WTC11 (cell line): ENCODE measurements at regions not wholly inside any gene's neighbourhood (a gene's known extent, or its start where the extent isn't known, plus 50 kb on each side); places are given as distances from the start of the nearest gene placed in this dataset.
A peak's percentile ranks its signal among the peaks of the same experiment; 100 is the strongest.

ENCODE experiments used
- ATAC-seq: fragments of 200-7000 bp; cut with Tn5 transposase; 2 replicates; pipeline ENCODE4 v1.10.0; 2021; ENCODE audit warnings: mild to moderate bottlenecking, moderate library complexity
- CTCF ChIA-PET: fragments of 300-600 bp; sonication (Branson Sonifier 250); formaldehyde crosslinking; loops from one replicate; lab custom pipeline; 2021; ENCODE audit warnings: antibody characterized with exemption; lab: Charles Lee
- POLR2A ChIA-PET: fragments of 350-600 bp; sonication (Branson Sonifier 250); formaldehyde crosslinking; loops from one replicate; lab custom pipeline; 2021; ENCODE audit warnings: antibody characterized with exemption; lab: Charles Lee
- DNase-seq: peaks from one replicate; pipeline ENCODE4 v3.0.0; 2021; ENCODE audit warnings: low spot score
- H3K27ac Mint-ChIP-seq: 2 replicates; pipeline ENCODE4 v1.8.0; 2021; ENCODE audit warnings: mixed read lengths
- H3K27me3 Mint-ChIP-seq: 2 replicates; pipeline ENCODE4 v1.8.0; 2021; ENCODE audit warnings: low read depth, mild to moderate bottlenecking, moderate library complexity, mixed read lengths
- H3K36me3 Mint-ChIP-seq: 2 replicates; pipeline ENCODE4 v1.8.0; 2021; ENCODE audit warnings: mixed read lengths
- H3K4me1 Mint-ChIP-seq: 2 replicates; pipeline ENCODE4 v1.8.0; 2022; ENCODE audit warnings: mixed read lengths
- H3K4me3 Mint-ChIP-seq: 2 replicates; pipeline ENCODE4 v1.8.0; 2021; ENCODE audit warnings: mild to moderate bottlenecking, moderate library complexity, mixed read lengths
- H3K9me3 Mint-ChIP-seq: 2 replicates; pipeline ENCODE4 v1.8.0; 2021; ENCODE audit warnings: mixed read lengths
- ARID4B ChIP-seq: sonication (generic); formaldehyde crosslinking; IDR thresholded peaks from 2 replicates; pipeline ENCODE4 v1.8.0; 2023; ENCODE audit warnings: missing genetic modification reagents, mild to moderate bottlenecking, borderline replicate concordance
- CTCF ChIP-seq: fragments of 200-600 bp; IDR thresholded peaks from 2 replicates; pipeline ENCODE4 v1.8.0; 2022; ENCODE audit warnings: antibody characterized with exemption
- PRRX2 ChIP-seq: fragments of 250-450 bp; sonication (Bioruptor Pico); IDR thresholded peaks from 2 replicates; pipeline ENCODE4 v1.8.0; 2021; ENCODE audit warnings: mild to moderate bottlenecking
- RELA ChIP-seq: sonication (generic); formaldehyde crosslinking; IDR thresholded peaks from 2 replicates; pipeline ENCODE4 v1.8.1; 2022; ENCODE audit warnings: missing genetic modification reagents, mild to moderate bottlenecking, borderline replicate concordance
- SMAD3 ChIP-seq: sonication (generic); formaldehyde crosslinking; IDR thresholded peaks from 2 replicates; pipeline ENCODE4 v1.8.0; 2022; ENCODE audit warnings: missing genetic modification reagents, mild to moderate bottlenecking, borderline replicate concordance
- SP1 ChIP-seq: sonication (generic); formaldehyde crosslinking; conservative IDR thresholded peaks from 2 replicates; pipeline ENCODE4 v1.8.1; 2022; ENCODE audit warnings: missing genetic modification reagents
- ZNF232 ChIP-seq: sonication (generic); formaldehyde crosslinking; IDR thresholded peaks from 2 replicates; pipeline ENCODE4 v1.8.0; 2022; ENCODE audit warnings: mild to moderate bottlenecking, missing genetic modification reagents
- TF ChIP-seq, protein P1 (sequence below): sonication (generic); formaldehyde crosslinking; IDR thresholded peaks from 2 replicates; pipeline ENCODE4 v1.8.0; 2023; ENCODE audit warnings: missing genetic modification reagents
- TF ChIP-seq, protein P2 (sequence below): sonication (generic); formaldehyde crosslinking; IDR thresholded peaks from 2 replicates; pipeline ENCODE4 v1.8.1; 2023; ENCODE audit warnings: mild to moderate bottlenecking, moderate library complexity, missing genetic modification reagents
- TF ChIP-seq, protein P3 (sequence below): sonication (generic); formaldehyde crosslinking; IDR thresholded peaks from 2 replicates; pipeline ENCODE4 v1.8.1; 2022; ENCODE audit warnings: mild to moderate bottlenecking, missing genetic modification reagents, moderate library complexity, borderline replicate concordance
- TF ChIP-seq, protein P4 (sequence below): fragments of 250-450 bp; sonication (Bioruptor Pico); IDR thresholded peaks from 2 replicates; pipeline ENCODE4 v1.9.0; 2021; ENCODE audit warnings: mild to moderate bottlenecking, borderline replicate concordance

DNA sequence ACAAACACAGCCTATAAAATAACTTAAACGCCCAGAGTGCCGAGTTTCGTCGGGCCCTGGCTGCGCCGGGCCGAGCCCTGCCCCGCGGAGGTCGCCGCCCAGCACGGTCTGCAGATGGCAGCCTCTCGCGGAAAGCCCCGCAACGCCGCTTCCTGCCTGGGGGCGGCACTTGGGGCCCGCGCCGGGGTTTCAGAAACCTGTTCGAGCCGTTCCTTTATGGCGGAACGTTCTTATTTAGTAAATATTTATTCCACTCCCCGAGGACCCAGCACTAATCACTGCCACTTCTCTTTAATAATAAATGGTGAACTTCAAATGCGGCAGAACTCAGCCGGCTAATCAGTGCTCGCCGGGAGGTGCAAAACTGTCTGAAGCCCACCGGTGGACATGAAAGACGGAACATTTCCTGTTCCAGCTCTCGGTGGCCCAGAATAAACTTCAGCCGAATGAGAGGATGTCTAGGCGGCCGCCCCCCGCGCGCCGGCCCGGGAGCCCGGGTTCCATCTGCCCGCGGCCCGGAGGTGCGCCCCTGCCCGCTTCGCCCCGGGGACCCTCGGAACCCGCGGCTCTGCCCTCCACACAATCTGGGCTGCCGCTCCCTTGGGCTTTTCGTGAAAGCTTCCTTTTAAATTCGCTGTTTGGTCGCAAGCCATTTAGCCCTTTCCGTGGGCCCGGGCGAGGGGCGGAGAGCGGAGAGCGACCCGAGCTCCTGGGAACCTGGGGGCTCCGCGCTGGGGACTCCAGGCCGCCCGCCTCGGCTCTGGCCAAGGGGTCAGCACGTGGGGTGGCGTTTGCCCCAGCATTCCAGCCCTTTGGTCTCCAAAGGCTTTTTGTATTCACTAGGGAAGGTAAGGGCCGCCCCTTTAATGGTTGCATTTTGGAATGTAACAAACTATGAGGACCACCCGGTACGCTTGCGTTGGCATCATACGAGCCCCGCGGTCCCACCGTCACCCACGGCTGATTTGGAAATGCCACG is 110.8 kb upstream of the ATP11B start (continued):
- TF ChIP-seq, protein P1, sequence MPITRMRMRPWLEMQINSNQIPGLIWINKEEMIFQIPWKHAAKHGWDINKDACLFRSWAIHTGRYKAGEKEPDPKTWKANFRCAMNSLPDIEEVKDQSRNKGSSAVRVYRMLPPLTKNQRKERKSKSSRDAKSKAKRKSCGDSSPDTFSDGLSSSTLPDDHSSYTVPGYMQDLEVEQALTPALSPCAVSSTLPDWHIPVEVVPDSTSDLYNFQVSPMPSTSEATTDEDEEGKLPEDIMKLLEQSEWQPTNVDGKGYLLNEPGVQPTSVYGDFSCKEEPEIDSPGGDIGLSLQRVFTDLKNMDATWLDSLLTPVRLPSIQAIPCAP = no peak
- TF ChIP-seq SMAD3 (CRISPR knock-in tag) = no peak
- TF ChIP-seq, protein P2, sequence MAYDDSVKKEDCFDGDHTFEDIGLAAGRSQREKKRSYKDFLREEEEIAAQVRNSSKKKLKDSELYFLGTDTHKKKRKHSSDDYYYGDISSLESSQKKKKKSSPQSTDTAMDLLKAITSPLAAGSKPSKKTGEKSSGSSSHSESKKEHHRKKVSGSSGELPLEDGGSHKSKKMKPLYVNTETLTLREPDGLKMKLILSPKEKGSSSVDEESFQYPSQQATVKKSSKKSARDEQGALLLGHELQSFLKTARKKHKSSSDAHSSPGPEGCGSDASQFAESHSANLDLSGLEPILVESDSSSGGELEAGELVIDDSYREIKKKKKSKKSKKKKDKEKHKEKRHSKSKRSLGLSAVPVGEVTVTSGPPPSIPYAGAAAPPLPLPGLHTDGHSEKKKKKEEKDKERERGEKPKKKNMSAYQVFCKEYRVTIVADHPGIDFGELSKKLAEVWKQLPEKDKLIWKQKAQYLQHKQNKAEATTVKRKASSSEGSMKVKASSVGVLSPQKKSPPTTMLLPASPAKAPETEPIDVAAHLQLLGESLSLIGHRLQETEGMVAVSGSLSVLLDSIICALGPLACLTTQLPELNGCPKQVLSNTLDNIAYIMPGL (CRISPR knock-in tag) = peak; percentile 83
- TF ChIP-seq PRRX2 (CRISPR knock-in tag) = no peak
- TF ChIP-seq, protein P3, sequence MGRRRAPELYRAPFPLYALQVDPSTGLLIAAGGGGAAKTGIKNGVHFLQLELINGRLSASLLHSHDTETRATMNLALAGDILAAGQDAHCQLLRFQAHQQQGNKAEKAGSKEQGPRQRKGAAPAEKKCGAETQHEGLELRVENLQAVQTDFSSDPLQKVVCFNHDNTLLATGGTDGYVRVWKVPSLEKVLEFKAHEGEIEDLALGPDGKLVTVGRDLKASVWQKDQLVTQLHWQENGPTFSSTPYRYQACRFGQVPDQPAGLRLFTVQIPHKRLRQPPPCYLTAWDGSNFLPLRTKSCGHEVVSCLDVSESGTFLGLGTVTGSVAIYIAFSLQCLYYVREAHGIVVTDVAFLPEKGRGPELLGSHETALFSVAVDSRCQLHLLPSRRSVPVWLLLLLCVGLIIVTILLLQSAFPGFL (CRISPR knock-in tag) = no peak
- TF ChIP-seq SP1 (CRISPR knock-in tag) = no peak
- TF ChIP-seq ZNF232 = no peak

DNA sequence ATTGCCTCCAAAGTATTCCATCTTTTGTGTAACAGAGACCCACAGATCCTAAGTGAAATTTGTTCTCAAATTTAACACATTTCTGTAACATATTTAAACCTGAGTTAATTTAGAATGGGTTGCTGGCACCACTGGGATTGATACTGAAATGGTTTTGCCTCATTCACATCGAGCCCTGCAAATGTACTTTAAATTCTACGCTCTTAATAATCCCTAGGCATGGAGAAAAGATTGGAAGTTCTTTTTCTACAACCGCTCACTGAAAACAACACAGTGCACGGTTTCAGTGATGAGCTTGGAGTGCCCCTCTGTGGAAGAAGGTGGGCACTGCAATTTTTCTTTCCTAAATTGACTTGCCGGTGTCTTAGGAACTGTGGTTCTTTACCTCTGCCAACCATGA is 109.9 kb upstream of the ATP11B start:
- CTCF ChIA-PET = interaction anchor here (0.6 to 2.3 kb wide), 11 partner anchors 10 to 1473 kb away, joined by 3 to 20 read pairs (median 4); no protein-coding TSS in a partner anchor
- POLR2A ChIA-PET = interaction anchor here (0.6 kb wide), 1 partner anchor 649 kb away, joined by 3 read pairs; no protein-coding TSS in a partner anchor
- Mint-ChIP-seq H3K4me1 (peaks cover 11% of the 10 kb centered on the region), H3K36me3 (no peaks in the 10 kb centered on the region), H3K27ac (no peak overlapping the region), H3K9me3 (no peaks in the 10 kb centered on the region), H3K27me3 (no peaks in the 10 kb centered on the region), H3K4me3 (peak overlapping the region; percentile 79)
- ATAC-seq (peak; percentile 70), DNase-seq (peak; percentile 69)
- TF ChIP-seq RELA (CRISPR knock-in tag) = no peak
- TF ChIP-seq, protein P4, sequence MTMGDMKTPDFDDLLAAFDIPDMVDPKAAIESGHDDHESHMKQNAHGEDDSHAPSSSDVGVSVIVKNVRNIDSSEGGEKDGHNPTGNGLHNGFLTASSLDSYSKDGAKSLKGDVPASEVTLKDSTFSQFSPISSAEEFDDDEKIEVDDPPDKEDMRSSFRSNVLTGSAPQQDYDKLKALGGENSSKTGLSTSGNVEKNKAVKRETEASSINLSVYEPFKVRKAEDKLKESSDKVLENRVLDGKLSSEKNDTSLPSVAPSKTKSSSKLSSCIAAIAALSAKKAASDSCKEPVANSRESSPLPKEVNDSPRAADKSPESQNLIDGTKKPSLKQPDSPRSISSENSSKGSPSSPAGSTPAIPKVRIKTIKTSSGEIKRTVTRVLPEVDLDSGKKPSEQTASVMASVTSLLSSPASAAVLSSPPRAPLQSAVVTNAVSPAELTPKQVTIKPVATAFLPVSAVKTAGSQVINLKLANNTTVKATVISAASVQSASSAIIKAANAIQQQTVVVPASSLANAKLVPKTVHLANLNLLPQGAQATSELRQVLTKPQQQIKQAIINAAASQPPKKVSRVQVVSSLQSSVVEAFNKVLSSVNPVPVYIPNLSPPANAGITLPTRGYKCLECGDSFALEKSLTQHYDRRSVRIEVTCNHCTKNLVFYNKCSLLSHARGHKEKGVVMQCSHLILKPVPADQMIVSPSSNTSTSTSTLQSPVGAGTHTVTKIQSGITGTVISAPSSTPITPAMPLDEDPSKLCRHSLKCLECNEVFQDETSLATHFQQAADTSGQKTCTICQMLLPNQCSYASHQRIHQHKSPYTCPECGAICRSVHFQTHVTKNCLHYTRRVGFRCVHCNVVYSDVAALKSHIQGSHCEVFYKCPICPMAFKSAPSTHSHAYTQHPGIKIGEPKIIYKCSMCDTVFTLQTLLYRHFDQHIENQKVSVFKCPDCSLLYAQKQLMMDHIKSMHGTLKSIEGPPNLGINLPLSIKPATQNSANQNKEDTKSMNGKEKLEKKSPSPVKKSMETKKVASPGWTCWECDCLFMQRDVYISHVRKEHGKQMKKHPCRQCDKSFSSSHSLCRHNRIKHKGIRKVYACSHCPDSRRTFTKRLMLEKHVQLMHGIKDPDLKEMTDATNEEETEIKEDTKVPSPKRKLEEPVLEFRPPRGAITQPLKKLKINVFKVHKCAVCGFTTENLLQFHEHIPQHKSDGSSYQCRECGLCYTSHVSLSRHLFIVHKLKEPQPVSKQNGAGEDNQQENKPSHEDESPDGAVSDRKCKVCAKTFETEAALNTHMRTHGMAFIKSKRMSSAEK (CRISPR knock-in tag) = no peak
- peak; percentile 79 for TF ChIP-seq CTCF
- no peak for TF ChIP-seq ARID4B (CRISPR knock-in tag)
